H1 (cell line): ENCODE measurements at regions not wholly inside any gene's neighbourhood (a gene's known extent, or its start where the extent isn't known, plus 50 kb on each side); places are given as distances from the start of the nearest gene placed in this dataset.

Experiments used
- CTCF ChIA-PET: fragments of 300-600 bp; sonication (Branson Sonifier 250); formaldehyde crosslinking; loops from one replicate; lab custom pipeline; 2021; ENCODE audit not compliant: partially characterized antibody; lab: Charles Lee
- POLR2A ChIA-PET: fragments of 300-600 bp; sonication (Branson Sonifier 250); formaldehyde crosslinking; loops from one replicate; lab custom pipeline; 2021; ENCODE audit warnings: inconsistent platforms; ENCODE audit not compliant: partially characterized antibody; lab: Charles Lee
- DNase-seq, 2 experiments: peaks; one replicate each; pipeline versions ENCODE4 v3.0.0 to v3.0.0-alpha.2; 2010 to 2022; ENCODE audit warnings: low spot score in 2 of 2, low read depth in 1 of 2, mixed read lengths in 1 of 2
- FAIRE-seq: peaks from 2 replicates; lab custom pipeline; 2011; peaks lifted over from hg19 to GRCh38; lab: Jason Lieb, UNC
- H2AFZ ChIP-seq: 2 replicates; pipeline ENCODE4 v1.8.1; 2012; ENCODE audit warnings: low read length, inconsistent platforms
- H2AK5ac ChIP-seq: 2 replicates; pipeline ENCODE4 v1.6.1; 2013; ENCODE audit warnings: low read depth, low read length
- H2BK120ac ChIP-seq: replicated peaks from 2 replicates; pipeline ENCODE3; 2013; ENCODE audit warnings: low read depth, low read length, inconsistent platforms
- H2BK12ac ChIP-seq: 2 replicates; pipeline ENCODE4 v1.6.1; 2013; ENCODE audit warnings: low read depth, low read length
- H2BK15ac ChIP-seq: 2 replicates; pipeline ENCODE4 v1.6.1; 2013; ENCODE audit warnings: low read length
- H2BK20ac ChIP-seq: 2 replicates; pipeline ENCODE4 v1.6.1; 2013; ENCODE audit warnings: low read length
- H2BK5ac ChIP-seq: 2 replicates; pipeline ENCODE4 v1.6.1; 2013; ENCODE audit warnings: low read depth, low read length
- H3K14ac ChIP-seq: 2 replicates; pipeline ENCODE4 v1.6.1; 2013; ENCODE audit warnings: inconsistent platforms; ENCODE audit not compliant: insufficient read length
- H3K18ac ChIP-seq: 2 replicates; pipeline ENCODE4 v1.6.1; 2013; ENCODE audit warnings: low read length; ENCODE audit errors: extremely low read depth
- H3K23ac ChIP-seq: 2 replicates; pipeline ENCODE4 v1.6.1; 2013; ENCODE audit warnings: inconsistent platforms; ENCODE audit not compliant: insufficient read length
- H3K23me2 ChIP-seq: 2 replicates; pipeline ENCODE4 v1.6.1; 2013; ENCODE audit warnings: low read depth, low read length
- H3K27ac ChIP-seq: 2 replicates; pipeline ENCODE4 v1.6.1; 2011; ENCODE audit warnings: low read depth, low read length, inconsistent platforms
- H3K27me3 ChIP-seq, 4 experiments: replicated peaks in 1 of 4; 1 replicate in 1 of 4; 2 replicates in 3 of 4; pipeline versions ENCODE4 v1.6.1 to v1.8.1; 2011 to 2013; ENCODE audit warnings: low read length in 3 of 4, mild to moderate bottlenecking in 3 of 4, inconsistent platforms in 2 of 4, mixed read lengths in 2 of 4, moderate library complexity in 1 of 4; ENCODE audit not compliant: control insufficient read depth in 3 of 4, insufficient read depth in 3 of 4; ENCODE audit errors: extremely low read depth in 1 of 4
- H3K36me3 ChIP-seq, 4 experiments: 2 replicates each; pipeline versions ENCODE4 v1.6.1 to v1.8.1; 2011 to 2013; ENCODE audit warnings: mild to moderate bottlenecking in 4 of 4, low read length in 3 of 4, moderate library complexity in 2 of 4, control low read depth in 1 of 4, inconsistent platforms in 1 of 4; ENCODE audit not compliant: insufficient read depth in 4 of 4, control insufficient read depth in 2 of 4
- H3K4ac ChIP-seq: replicated peaks from 2 replicates; pipeline ENCODE3; 2013; ENCODE audit warnings: low read length, low read depth, mixed read lengths, inconsistent platforms; ENCODE audit not compliant: insufficient read length
- H3K4me1 ChIP-seq, 4 experiments: replicated peaks in 1 of 4; 1 replicate in 1 of 4; 2 replicates in 3 of 4; pipeline versions ENCODE4 v1.6.1 to v1.8.1; 2011 to 2013; ENCODE audit warnings: low read length in 3 of 4, inconsistent platforms in 2 of 4, mixed read lengths in 1 of 4; ENCODE audit not compliant: insufficient read depth in 4 of 4, control insufficient read depth in 3 of 4
- H3K4me2 ChIP-seq, 2 experiments: 2 replicates each; pipeline versions ENCODE4 v1.6.1 to v1.8.1; 2011 to 2013; ENCODE audit warnings: low read depth in 2 of 2, low read length in 2 of 2, control low read depth in 1 of 2, inconsistent platforms in 1 of 2, mild to moderate bottlenecking in 1 of 2; ENCODE audit not compliant: insufficient read depth in 1 of 2
- H3K4me3 ChIP-seq, 4 experiments: fragments of 200-600, 300-600 bp in 1 of 4; sonication (generic), shearing (Covaris generic), sonication (Bioruptor Twin) in 1 of 4; 2 replicates each; pipeline versions ENCODE4 v1.5.1 to v1.8.1; 2011 to 2016; ENCODE audit warnings: low read length in 4 of 4, low read depth in 3 of 4, control low read depth in 2 of 4, inconsistent platforms in 2 of 4, mild to moderate bottlenecking in 2 of 4, mixed read lengths in 1 of 4, moderate library complexity in 1 of 4; ENCODE audit not compliant: insufficient read depth in 2 of 4; ENCODE audit errors: extremely low read depth in 1 of 4
- H3K56ac ChIP-seq: replicated peaks from 2 replicates; pipeline ENCODE3; 2013; ENCODE audit warnings: low read depth, mild to moderate bottlenecking, mixed read lengths, low read length, inconsistent platforms; ENCODE audit not compliant: insufficient read length
- H3K79me1 ChIP-seq: 2 replicates; pipeline ENCODE4 v1.6.1; 2013; ENCODE audit warnings: low read depth, low read length, control low read depth
- H3K79me2 ChIP-seq, 2 experiments: 2 replicates each; pipeline versions ENCODE4 v1.6.1 to v1.8.1; 2012 to 2013; ENCODE audit warnings: low read length in 2 of 2, mild to moderate bottlenecking in 2 of 2, inconsistent platforms in 1 of 2; ENCODE audit not compliant: insufficient read depth in 2 of 2, control insufficient read depth in 1 of 2
- H3K9ac ChIP-seq, 4 experiments: replicated peaks in 1 of 4; 1 replicate in 1 of 4; 2 replicates in 3 of 4; pipeline versions ENCODE4 v1.6.1 to v1.8.1; 2011 to 2013; ENCODE audit warnings: low read depth in 3 of 4, low read length in 3 of 4, control low read depth in 2 of 4, mild to moderate bottlenecking in 2 of 4, moderate library complexity in 2 of 4, inconsistent platforms in 1 of 4; ENCODE audit errors: extremely low read depth in 1 of 4
- H3K9me3 ChIP-seq, 2 experiments: 2 replicates each; pipeline versions ENCODE4 v1.6.1 to v1.8.1; 2012 to 2013; ENCODE audit warnings: mild to moderate bottlenecking in 2 of 2, moderate library complexity in 2 of 2, control low read depth in 1 of 2, inconsistent platforms in 1 of 2, low read depth in 1 of 2, low read length in 1 of 2, mixed read lengths in 1 of 2; ENCODE audit not compliant: insufficient read depth in 2 of 2
- H4K20me1 ChIP-seq, 2 experiments: replicated peaks in 1 of 2; 2 replicates each; pipeline versions ENCODE3 to v1.8.1; 2011 to 2013; ENCODE audit warnings: inconsistent platforms in 2 of 2, low read length in 2 of 2, mild to moderate bottlenecking in 1 of 2; ENCODE audit not compliant: insufficient read depth in 2 of 2, control insufficient read depth in 1 of 2
- H4K5ac ChIP-seq: 2 replicates; pipeline ENCODE4 v1.6.1; 2013; ENCODE audit warnings: low read length, low read depth, mixed read lengths, inconsistent platforms; ENCODE audit not compliant: insufficient read length
- H4K8ac ChIP-seq: 2 replicates; pipeline ENCODE4 v1.8.0; 2013; ENCODE audit warnings: mild to moderate bottlenecking, moderate library complexity, low read length, inconsistent platforms; ENCODE audit not compliant: insufficient read depth; ENCODE audit errors: extremely low read depth
- H4K91ac ChIP-seq: replicated peaks from 2 replicates; pipeline ENCODE3; 2013; ENCODE audit warnings: low read length, mixed read lengths, inconsistent platforms; ENCODE audit not compliant: insufficient read length
- E2F6 ChIP-seq: IDR thresholded peaks from 2 replicates; pipeline ENCODE4 v1.6.1; 2012; ENCODE audit warnings: inconsistent platforms
- EP300 ChIP-seq, 2 experiments: IDR thresholded peaks; 1 replicate in 1 of 2; 2 replicates in 1 of 2; pipeline ENCODE4 v1.6.1; 2011 to 2012; ENCODE audit warnings: low read depth in 2 of 2, low read length in 2 of 2, mild to moderate bottlenecking in 2 of 2, borderline replicate concordance in 1 of 2, inconsistent platforms in 1 of 2, moderate library complexity in 1 of 2
- EZH2 ChIP-seq: fragments of 200-600 bp; sonication (generic); IDR thresholded peaks from 2 replicates; pipeline ENCODE4 v1.7.1; 2012; ENCODE audit warnings: low read depth, mild to moderate bottlenecking, moderate library complexity, low read length, inconsistent platforms; ENCODE audit not compliant: severe bottlenecking
- HDAC6 ChIP-seq: IDR thresholded peaks from one replicate; pipeline ENCODE4 v1.7.1; 2012; ENCODE audit warnings: low read depth, mild to moderate bottlenecking, inconsistent platforms, low read length, moderate library complexity
- KDM5A ChIP-seq: fragments of 200-600 bp; IDR thresholded peaks from 2 replicates; pipeline ENCODE4 v1.7.1; 2012; ENCODE audit warnings: mild to moderate bottlenecking, low read length, inconsistent platforms, mixed read lengths
- NRF1 ChIP-seq: IDR thresholded peaks from 2 replicates; pipeline ENCODE4 v1.6.1; 2011; ENCODE audit warnings: mild to moderate bottlenecking, low read depth, low read length, improper control_type of control experiment
- PHF8 ChIP-seq: fragments of 200-600 bp; sonication (generic); conservative IDR thresholded peaks from 2 replicates; pipeline ENCODE4 v1.7.1; 2012; ENCODE audit warnings: low read depth, mild to moderate bottlenecking, inconsistent platforms, low read length, moderate library complexity
- POLR2A ChIP-seq, 2 experiments: IDR thresholded peaks; 1 replicate in 1 of 2; 2 replicates in 1 of 2; pipeline ENCODE4 v1.6.1; 2011; ENCODE audit warnings: low read depth in 2 of 2, low read length in 2 of 2, mild to moderate bottlenecking in 2 of 2; ENCODE audit errors: control extremely low read depth in 1 of 2
- POLR2AphosphoS5 ChIP-seq: IDR thresholded peaks from 2 replicates; pipeline ENCODE4 v1.6.1; 2011; ENCODE audit warnings: low read depth, low read length
- POU5F1 ChIP-seq: IDR thresholded peaks from 2 replicates; pipeline ENCODE4 v1.6.1; 2011; ENCODE audit warnings: low read depth, mild to moderate bottlenecking, low read length, moderate library complexity
- TAF1 ChIP-seq: IDR thresholded peaks from 2 replicates; pipeline ENCODE4 v1.6.1; 2011; ENCODE audit warnings: mild to moderate bottlenecking, low read depth, low read length
- TEAD4 ChIP-seq: IDR thresholded peaks from 2 replicates; pipeline ENCODE4 v1.6.1; 2012; ENCODE audit warnings: low read depth, low read length, inconsistent platforms, mixed read lengths
- YY1 ChIP-seq: IDR thresholded peaks from 2 replicates; pipeline ENCODE4 v1.6.1; 2011; ENCODE audit warnings: low read depth, mild to moderate bottlenecking, low read length
- WGBS, 2 experiments: shearing (Covaris generic) in 1 of 2; methylation state at CpG; one replicate each; pipeline versions ENCODE4 v1.1.6 to v1.1.7; 2013 to 2015; ENCODE audit warnings: low lambda C conversion rate in 2 of 2, mixed read lengths in 2 of 2, inconsistent platforms in 1 of 2, low coverage in 1 of 2, missing lambda C conversion rate in 1 of 2; ENCODE audit not compliant: insufficient replicate concordance in 2 of 2, insufficient coverage in 1 of 2, insufficient read length in 1 of 2; ENCODE audit errors: extremely low coverage in 1 of 2, missing lambda C conversion rate in 1 of 2; 5-methylcytosine and 5-hydroxymethylcytosine counted together
- TF ChIP-seq, protein P1 (sequence below): IDR thresholded peaks from 2 replicates; pipeline ENCODE4 v1.6.1; 2011; ENCODE audit warnings: low read depth, mild to moderate bottlenecking, low read length; ENCODE audit not compliant: insufficient read depth

DNA sequence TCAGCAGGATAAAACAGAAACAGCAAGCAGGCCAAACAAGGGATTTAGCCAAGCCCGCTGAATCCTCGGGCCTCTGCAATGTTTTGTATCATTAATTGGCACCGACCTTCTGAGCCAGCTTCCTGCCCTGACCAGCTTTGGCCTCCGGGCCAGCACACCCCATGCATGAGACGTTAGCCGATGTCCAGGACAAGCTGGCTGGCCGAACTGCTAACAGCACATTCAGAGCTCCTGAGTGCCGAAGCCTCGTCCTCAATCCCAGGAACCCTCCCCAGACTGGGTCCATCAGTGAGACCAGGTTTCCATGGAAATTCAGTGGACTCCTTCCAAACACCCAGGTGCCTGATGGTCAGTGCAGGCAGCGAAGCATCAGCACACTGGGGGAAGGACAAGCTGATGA, 134.3 kb upstream of the PFKP start:
- Histone ChIP-seq H3K4me3 (no peak overlapping the region), H3K4me2 (no peak overlapping the region), H3K27ac (no peak overlapping the region), H2BK5ac (no peak overlapping the region), H3K27me3 (peaks cover 0 to 2% (median 0%) of the 10 kb centered on the region in 4 experiments; a peak in 1 of 7 replicates), H2AK5ac (peak overlapping the region; percentile 79; the same call in 1 of the 2 replicates), H2BK120ac (no peak overlapping the region), H3K79me1 (no peaks in the 10 kb centered on the region), H3K4me1 (peaks cover 0 to 14% (median 7%) of the 10 kb centered on the region in 4 experiments; a peak in 6 of 7 replicates), H2BK15ac (peak overlapping the region; percentile 40; the same call in 1 of the 2 replicates), H4K20me1 (no peaks in the 10 kb centered on the region), H4K5ac (no peak overlapping the region), H4K91ac (no peak overlapping the region), H3K9me3 (no peaks in the 10 kb centered on the region), H3K23me2 (no peaks in the 10 kb centered on the region), H3K18ac (no peak overlapping the region), H4K8ac (no peak overlapping the region), H3K14ac (no peak overlapping the region), H3K79me2 (no peaks in the 10 kb centered on the region), H3K56ac (no peak overlapping the region), H3K4ac (no peak overlapping the region), H3K23ac (no peak overlapping the region), H2BK12ac (peak overlapping the region; percentile 62; the same call in 1 of the 2 replicates), H3K9ac (no peak overlapping the region), H2BK20ac (peak overlapping the region; percentile 36; the same call in 1 of the 2 replicates), H2AFZ (no peak overlapping the region), H3K36me3 (no peaks in the 10 kb centered on the region)
- TF ChIP-seq YY1, result no peak
- TF ChIP-seq E2F6, result no peak
- no peak for TF ChIP-seq TAF1
- TF ChIP-seq POLR2AphosphoS5, result no peak
- no peak for TF ChIP-seq PHF8
- TF ChIP-seq NRF1, result no peak
- no peak for TF ChIP-seq KDM5A
- TF ChIP-seq TEAD4, result no peak
- no peak for TF ChIP-seq POLR2A (IDR thresholded peaks at IDR 0.05; ENCODE audit: control extremely low read depth in 1 of 2, low read depth in 2 of 2, low read length in 2 of 2)
- TF ChIP-seq EP300 (IDR thresholded peaks at IDR 0.05; ENCODE audit: borderline replicate concordance in 1 of 2, low read depth in 2 of 2, low read length in 2 of 2), result no peak
- no peak for TF ChIP-seq EZH2
- TF ChIP-seq, protein P1, sequence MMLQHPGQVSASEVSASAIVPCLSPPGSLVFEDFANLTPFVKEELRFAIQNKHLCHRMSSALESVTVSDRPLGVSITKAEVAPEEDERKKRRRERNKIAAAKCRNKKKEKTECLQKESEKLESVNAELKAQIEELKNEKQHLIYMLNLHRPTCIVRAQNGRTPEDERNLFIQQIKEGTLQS, result no peak
- no peak for TF ChIP-seq POU5F1
- no peak for TF ChIP-seq HDAC6
- FAIRE-seq, result no peak
- WGBS, 2 experiments, result 95% methylated on average over 10 of the region's 10 CpGs; no CpG with 5 or more reads in 1 of the 2 experiments
- ChIA-PET CTCF (interaction anchor here (1.2 to 1.4 kb wide), 3 partner anchors 18 to 110 kb away, joined by 3 to 8 read pairs (median 5); no protein-coding TSS in a partner anchor), POLR2A (no interaction called here)
- DNase-seq, result no peak
